Esophagus muscularis mucosa (tissue), 4 donors: ENCODE measurements at regions not wholly inside any gene's neighbourhood (a gene's known extent, or its start where the extent isn't known, plus 50 kb on each side); places are given as distances from the start of the nearest gene placed in this dataset.

Source experiments
- DNase-seq: peaks from one replicate; pipeline ENCODE4 v3.0.0-alpha.2; 2017; ENCODE audit errors: extremely low spot score
- H3K27ac ChIP-seq, 4 donors: fragments of 200-600 bp; sonication (generic); replicated peaks in 1 of 4; 1 replicate in 3 of 4; 2 replicates in 1 of 4; pipeline ENCODE4 v1.5.1; 2016 to 2019; ENCODE audit warnings: mild to moderate bottlenecking in 1 of 4
- H3K27me3 ChIP-seq, 4 donors: fragments of 200-600 bp; sonication (generic); one replicate each; pipeline versions ENCODE4 v1.5.1 to v1.6.0; 2016 to 2019
- H3K36me3 ChIP-seq, 4 donors: fragments of 200-600 bp; sonication (generic); one replicate each; pipeline ENCODE4 v1.5.1; 2016 to 2019
- H3K4me1 ChIP-seq, 4 donors: fragments of 200-600 bp; sonication (generic); one replicate each; pipeline ENCODE4 v1.5.1; 2016 to 2019
- H3K4me3 ChIP-seq, 4 donors: fragments of 200-600 bp; sonication (generic); 1 replicate in 2 of 4; 2 replicates in 2 of 4; pipeline ENCODE4 v1.5.1; 2016 to 2019; ENCODE audit warnings: mild to moderate bottlenecking in 4 of 4, moderate library complexity in 1 of 4
- H3K9me3 ChIP-seq, 4 donors: fragments of 200-600 bp; sonication (generic); 1 replicate in 3 of 4; 2 replicates in 1 of 4; pipeline ENCODE4 v1.5.1; 2016 to 2019
- CTCF ChIP-seq, 3 experiments: fragments of 200-600 bp in 2 of 3; fragments of 450-650 bp in 1 of 3; sonication (generic) in 2 of 3; IDR thresholded peaks; one replicate each; pipeline ENCODE4 v1.5.1; 2017 to 2019; ENCODE audit warnings: antibody characterized with exemption in 3 of 3, mild to moderate bottlenecking in 2 of 3, moderate library complexity in 1 of 3
- EP300 ChIP-seq: sonication (generic); formaldehyde crosslinking; IDR thresholded peaks from one replicate; pipeline ENCODE4 v1.6.1; 2017; ENCODE audit warnings: antibody characterized with exemption
- POLR2A ChIP-seq: fragments of 450-650 bp; IDR thresholded peaks from one replicate; pipeline ENCODE4 v1.6.1; 2017; ENCODE audit warnings: antibody characterized with exemption, moderate library complexity, mild to moderate bottlenecking, low read depth
- POLR2AphosphoS5 ChIP-seq, 2 donors: sonication (generic); formaldehyde crosslinking; IDR thresholded peaks; one replicate each; pipeline ENCODE4 v1.6.1; 2017; ENCODE audit warnings: antibody characterized with exemption in 2 of 2
- whole genome bisulfite sequencing: methylation state at CpG from one replicate; pipeline ENCODE4 v1.1.5; 2018; 5-methylcytosine and 5-hydroxymethylcytosine counted together
- intact Hi-C: fragments of 100-400 bp; cut with DNase I; formaldehyde crosslinking; loops from one replicate; pipeline ENCODE4 v1.15.1; 2023

DNA sequence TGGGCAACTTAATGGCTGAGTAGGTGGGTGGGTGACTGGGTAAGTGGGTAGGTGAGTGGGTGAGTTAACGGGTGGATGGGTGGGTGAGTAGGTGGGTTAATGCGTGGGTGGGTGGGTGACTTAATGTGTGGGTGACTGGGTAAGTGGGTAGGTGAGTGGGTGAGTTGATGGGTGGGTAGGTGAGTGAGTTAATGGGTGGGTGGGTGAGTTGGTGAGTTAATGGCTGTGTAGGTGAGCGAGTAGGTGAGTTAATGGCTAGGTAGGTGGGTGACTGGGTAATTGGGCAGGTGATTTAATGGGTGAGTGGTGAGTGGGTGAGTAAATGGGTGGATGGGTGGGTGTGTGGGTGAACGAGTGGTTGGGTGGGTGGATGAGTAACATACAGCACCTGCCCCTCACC lies 243.0 kb upstream of the MGMT start:
- intact Hi-C loops: no loop called here
- WGBS: 92% methylated on average over 4 of the region's 4 CpGs
- Histone ChIP-seq H3K4me1 (no peaks in the 10 kb centered on the region), H3K27me3 (no peaks in the 10 kb centered on the region), H3K4me3 (no peak overlapping the region), H3K9me3 (no peaks in the 10 kb centered on the region), H3K36me3 (no peaks in the 10 kb centered on the region), H3K27ac (no peak overlapping the region)
- no peak for TF ChIP-seq POLR2A
- no peak for TF ChIP-seq EP300
- no peak for TF ChIP-seq POLR2AphosphoS5 (IDR thresholded peaks at IDR 0.05)
- no peak for TF ChIP-seq CTCF (IDR thresholded peaks at IDR 0.05)
- no peak for DNase-seq

DNA sequence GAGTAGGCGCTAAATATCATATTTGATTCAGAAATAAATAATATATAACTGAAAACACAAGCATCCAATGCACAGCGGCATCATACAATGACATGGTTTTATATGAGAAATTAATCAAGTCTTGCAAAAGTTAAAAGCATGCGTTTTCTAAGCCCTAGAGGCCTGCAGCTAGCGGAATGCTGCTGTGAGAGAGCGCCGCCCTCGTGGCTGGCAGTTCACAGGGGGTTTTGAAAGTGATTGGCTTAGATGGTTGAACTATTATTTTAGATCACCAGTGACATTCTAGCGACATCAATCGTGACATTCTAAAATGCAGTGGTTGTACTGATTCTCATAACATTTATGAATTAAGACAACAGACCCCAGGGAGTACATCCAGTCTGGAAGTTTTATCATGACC lies 235.2 kb upstream of the MGMT start:
- H3K4me3 ChIP-seq: no peak overlapping the region
- DNase-seq: no peak
- WGBS: 93% methylated on average over 9 of the region's 9 CpGs
- H3K27ac ChIP-seq: no peak overlapping the region
- intact Hi-C loops: no loop called here
- no peaks in the 10 kb centered on the region for H3K36me3 ChIP-seq
- H3K4me1 ChIP-seq: no peaks in the 10 kb centered on the region
- H3K27me3 ChIP-seq: peaks cover 0 to 10% (median 0%) of the 10 kb centered on the region in 4 donors
- no peaks in the 10 kb centered on the region for H3K9me3 ChIP-seq
- TF ChIP-seq EP300 (no peak), CTCF (IDR thresholded peaks at IDR 0.05) (no peak), POLR2A (no peak), POLR2AphosphoS5 (IDR thresholded peaks at IDR 0.05) (no peak)

- no peak for TF ChIP-seq POLR2A
- TF ChIP-seq EP300: no peak
- no peak for TF ChIP-seq CTCF (IDR thresholded peaks at IDR 0.05)
- no peak for TF ChIP-seq POLR2AphosphoS5 (IDR thresholded peaks at IDR 0.05)
- no peak overlapping the region for H3K27ac ChIP-seq
- no peaks in the 10 kb centered on the region for H3K36me3 ChIP-seq
- no peak for DNase-seq
- H3K9me3 ChIP-seq: no peaks in the 10 kb centered on the region
- WGBS: 81% methylated on average over 15 of the region's 15 CpGs
- intact Hi-C loops: no loop called here
- H3K4me3 ChIP-seq: no peak overlapping the region
- peaks cover 0 to 10% (median 0%) of the 10 kb centered on the region in 4 donors for H3K27me3 ChIP-seq
- H3K4me1 ChIP-seq: no peaks in the 10 kb centered on the region
These were observed 233.5 kb upstream of the MGMT start for GRCh38 chr10:129233351-129234148.

- intact Hi-C loops: no loop called here
- WGBS: 66% methylated on average over 17 of the region's 17 CpGs
- Histone ChIP-seq H3K36me3 (no peaks in the 10 kb centered on the region), H3K27ac (no peak overlapping the region), H3K4me3 (no peak overlapping the region), H3K4me1 (no peaks in the 10 kb centered on the region), H3K27me3 (no peaks in the 10 kb centered on the region), H3K9me3 (no peaks in the 10 kb centered on the region)
- TF ChIP-seq EP300 (no peak), CTCF (IDR thresholded peaks at IDR 0.05) (no peak), POLR2AphosphoS5 (IDR thresholded peaks at IDR 0.05) (no peak), POLR2A (no peak)
- peak; percentile 55 for DNase-seq
These were observed 230.8 kb upstream of the MGMT start for GRCh38 chr10:129236274-129236691.

DNA sequence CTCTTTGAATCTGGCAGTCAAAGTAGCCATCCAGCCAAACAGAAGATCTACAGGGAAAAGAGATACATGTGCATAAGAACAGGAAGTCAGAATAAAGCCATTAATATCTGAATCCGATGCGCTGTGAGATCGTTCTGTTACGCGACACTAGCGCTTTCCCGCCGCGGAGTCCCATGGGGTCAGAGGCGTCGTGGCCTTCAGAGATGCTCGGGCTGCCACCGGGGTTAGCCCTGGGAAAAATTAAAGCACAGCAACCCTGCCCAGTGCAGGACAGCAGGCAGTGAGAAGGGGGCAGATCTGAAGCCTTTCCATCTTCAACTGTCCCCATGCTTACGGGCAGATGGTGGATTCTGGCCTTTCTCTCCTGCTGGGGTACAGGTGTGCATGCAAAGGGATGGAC lies 225.6 kb upstream of the MGMT start:
- intact Hi-C loops: no loop called here
- whole genome bisulfite sequencing: 96% methylated on average over 13 of the region's 14 CpGs
- no peak for DNase-seq
- no peak for TF ChIP-seq EP300
- no peak for TF ChIP-seq POLR2A
- no peak for TF ChIP-seq CTCF (IDR thresholded peaks at IDR 0.05)
- TF ChIP-seq POLR2AphosphoS5 (IDR thresholded peaks at IDR 0.05): no peak
- H3K27ac ChIP-seq: no peak overlapping the region
- H3K27me3 ChIP-seq: peaks cover 0 to 12% (median 0%) of the 10 kb centered on the region in 4 donors
- no peaks in the 10 kb centered on the region for H3K36me3 ChIP-seq
- no peaks in the 10 kb centered on the region for H3K9me3 ChIP-seq
- no peak overlapping the region for H3K4me3 ChIP-seq
- no peaks in the 10 kb centered on the region for H3K4me1 ChIP-seq
